NT2/D1 (cell line): ENCODE measurements at regions not wholly inside any gene's neighbourhood (a gene's known extent, or its start where the extent isn't known, plus 50 kb on each side); places are given as distances from the start of the nearest gene placed in this dataset.

Experiments used
- SUZ12 ChIP-seq: IDR thresholded peaks from 2 replicates; pipeline ENCODE4 v1.6.1; 2011; ENCODE audit not compliant: insufficient read length, insufficient read depth; ENCODE audit errors: extremely low read depth
- YY1 ChIP-seq: IDR thresholded peaks from 2 replicates; pipeline ENCODE4 v1.6.1; 2011; ENCODE audit not compliant: insufficient read length, insufficient read depth
- ZNF274 ChIP-seq: IDR thresholded peaks from 2 replicates; pipeline ENCODE4 v1.6.1; 2011; ENCODE audit warnings: mild to moderate bottlenecking, low read depth, low read length

- no peak for TF ChIP-seq SUZ12
- TF ChIP-seq YY1, result no peak
- TF ChIP-seq ZNF274, result no peak
These were observed 1670.1 kb upstream of the CDH9 start for GRCh38 chr5:28708472-28708871.
